ENCODE measurements at regions not wholly inside any gene's neighbourhood (a gene's known extent, or its start where the extent isn't known, plus 50 kb on each side); places are given as distances from the start of the nearest gene placed in this dataset.

GRCh38 chr7:81865754-81866153 is 95.9 kb upstream of the HGF start:
- TF ChIP-seq CTCF (conservative IDR thresholded peaks at IDR 0.05; ENCODE audit: low read depth, low read length) (no peak), EZH2 (IDR thresholded peaks at IDR 0.05; ENCODE audit: borderline replicate concordance, low read depth, low read length, poor library complexity, severe bottlenecking) (no peak)

Data from A673 (cell line).